H1 (cell line): ENCODE measurements at regions not wholly inside any gene's neighbourhood (a gene's known extent, or its start where the extent isn't known, plus 50 kb on each side); places are given as distances from the start of the nearest gene placed in this dataset.

Source experiments
- CTCF ChIA-PET: fragments of 300-600 bp; sonication (Branson Sonifier 250); formaldehyde crosslinking; loops from one replicate; lab custom pipeline; 2021; ENCODE audit not compliant: partially characterized antibody; lab: Charles Lee
- POLR2A ChIA-PET: fragments of 300-600 bp; sonication (Branson Sonifier 250); formaldehyde crosslinking; loops from one replicate; lab custom pipeline; 2021; ENCODE audit warnings: inconsistent platforms; ENCODE audit not compliant: partially characterized antibody; lab: Charles Lee
- DNase-seq, 2 experiments: peaks; one replicate each; pipeline versions ENCODE4 v3.0.0 to v3.0.0-alpha.2; 2010 to 2022; ENCODE audit warnings: low spot score in 2 of 2, low read depth in 1 of 2, mixed read lengths in 1 of 2
- FAIRE-seq: peaks from 2 replicates; lab custom pipeline; 2011; peaks lifted over from hg19 to GRCh38; lab: Jason Lieb, UNC
- H2AFZ ChIP-seq: 2 replicates; pipeline ENCODE4 v1.8.1; 2012; ENCODE audit warnings: low read length, inconsistent platforms
- H2AK5ac ChIP-seq: 2 replicates; pipeline ENCODE4 v1.6.1; 2013; ENCODE audit warnings: low read depth, low read length
- H2BK120ac ChIP-seq: replicated peaks from 2 replicates; pipeline ENCODE3; 2013; ENCODE audit warnings: low read depth, low read length, inconsistent platforms
- H2BK12ac ChIP-seq: 2 replicates; pipeline ENCODE4 v1.6.1; 2013; ENCODE audit warnings: low read depth, low read length
- H2BK15ac ChIP-seq: 2 replicates; pipeline ENCODE4 v1.6.1; 2013; ENCODE audit warnings: low read length
- H2BK20ac ChIP-seq: 2 replicates; pipeline ENCODE4 v1.6.1; 2013; ENCODE audit warnings: low read length
- H2BK5ac ChIP-seq: 2 replicates; pipeline ENCODE4 v1.6.1; 2013; ENCODE audit warnings: low read depth, low read length
- H3K14ac ChIP-seq: 2 replicates; pipeline ENCODE4 v1.6.1; 2013; ENCODE audit warnings: inconsistent platforms; ENCODE audit not compliant: insufficient read length
- H3K18ac ChIP-seq: 2 replicates; pipeline ENCODE4 v1.6.1; 2013; ENCODE audit warnings: low read length; ENCODE audit errors: extremely low read depth
- H3K23ac ChIP-seq: 2 replicates; pipeline ENCODE4 v1.6.1; 2013; ENCODE audit warnings: inconsistent platforms; ENCODE audit not compliant: insufficient read length
- H3K23me2 ChIP-seq: 2 replicates; pipeline ENCODE4 v1.6.1; 2013; ENCODE audit warnings: low read depth, low read length
- H3K27ac ChIP-seq: 2 replicates; pipeline ENCODE4 v1.6.1; 2011; ENCODE audit warnings: low read depth, low read length, inconsistent platforms
- H3K27me3 ChIP-seq, 4 experiments: replicated peaks in 1 of 4; 1 replicate in 1 of 4; 2 replicates in 3 of 4; pipeline versions ENCODE4 v1.6.1 to v1.8.1; 2011 to 2013; ENCODE audit warnings: low read length in 3 of 4, mild to moderate bottlenecking in 3 of 4, inconsistent platforms in 2 of 4, mixed read lengths in 2 of 4, moderate library complexity in 1 of 4; ENCODE audit not compliant: control insufficient read depth in 3 of 4, insufficient read depth in 3 of 4; ENCODE audit errors: extremely low read depth in 1 of 4
- H3K36me3 ChIP-seq, 4 experiments: 2 replicates each; pipeline versions ENCODE4 v1.6.1 to v1.8.1; 2011 to 2013; ENCODE audit warnings: mild to moderate bottlenecking in 4 of 4, low read length in 3 of 4, moderate library complexity in 2 of 4, control low read depth in 1 of 4, inconsistent platforms in 1 of 4; ENCODE audit not compliant: insufficient read depth in 4 of 4, control insufficient read depth in 2 of 4
- H3K4ac ChIP-seq: replicated peaks from 2 replicates; pipeline ENCODE3; 2013; ENCODE audit warnings: low read length, low read depth, mixed read lengths, inconsistent platforms; ENCODE audit not compliant: insufficient read length
- H3K4me1 ChIP-seq, 4 experiments: replicated peaks in 1 of 4; 1 replicate in 1 of 4; 2 replicates in 3 of 4; pipeline versions ENCODE4 v1.6.1 to v1.8.1; 2011 to 2013; ENCODE audit warnings: low read length in 3 of 4, inconsistent platforms in 2 of 4, mixed read lengths in 1 of 4; ENCODE audit not compliant: insufficient read depth in 4 of 4, control insufficient read depth in 3 of 4
- H3K4me2 ChIP-seq, 2 experiments: 2 replicates each; pipeline versions ENCODE4 v1.6.1 to v1.8.1; 2011 to 2013; ENCODE audit warnings: low read depth in 2 of 2, low read length in 2 of 2, control low read depth in 1 of 2, inconsistent platforms in 1 of 2, mild to moderate bottlenecking in 1 of 2; ENCODE audit not compliant: insufficient read depth in 1 of 2
- H3K4me3 ChIP-seq, 4 experiments: fragments of 200-600, 300-600 bp in 1 of 4; sonication (generic), shearing (Covaris generic), sonication (Bioruptor Twin) in 1 of 4; 2 replicates each; pipeline versions ENCODE4 v1.5.1 to v1.8.1; 2011 to 2016; ENCODE audit warnings: low read length in 4 of 4, low read depth in 3 of 4, control low read depth in 2 of 4, inconsistent platforms in 2 of 4, mild to moderate bottlenecking in 2 of 4, mixed read lengths in 1 of 4, moderate library complexity in 1 of 4; ENCODE audit not compliant: insufficient read depth in 2 of 4; ENCODE audit errors: extremely low read depth in 1 of 4
- H3K56ac ChIP-seq: replicated peaks from 2 replicates; pipeline ENCODE3; 2013; ENCODE audit warnings: low read depth, mild to moderate bottlenecking, mixed read lengths, low read length, inconsistent platforms; ENCODE audit not compliant: insufficient read length
- H3K79me1 ChIP-seq: 2 replicates; pipeline ENCODE4 v1.6.1; 2013; ENCODE audit warnings: low read depth, low read length, control low read depth
- H3K79me2 ChIP-seq, 2 experiments: 2 replicates each; pipeline versions ENCODE4 v1.6.1 to v1.8.1; 2012 to 2013; ENCODE audit warnings: low read length in 2 of 2, mild to moderate bottlenecking in 2 of 2, inconsistent platforms in 1 of 2; ENCODE audit not compliant: insufficient read depth in 2 of 2, control insufficient read depth in 1 of 2
- H3K9ac ChIP-seq, 4 experiments: replicated peaks in 1 of 4; 1 replicate in 1 of 4; 2 replicates in 3 of 4; pipeline versions ENCODE4 v1.6.1 to v1.8.1; 2011 to 2013; ENCODE audit warnings: low read depth in 3 of 4, low read length in 3 of 4, control low read depth in 2 of 4, mild to moderate bottlenecking in 2 of 4, moderate library complexity in 2 of 4, inconsistent platforms in 1 of 4; ENCODE audit errors: extremely low read depth in 1 of 4
- H3K9me3 ChIP-seq, 2 experiments: 2 replicates each; pipeline versions ENCODE4 v1.6.1 to v1.8.1; 2012 to 2013; ENCODE audit warnings: mild to moderate bottlenecking in 2 of 2, moderate library complexity in 2 of 2, control low read depth in 1 of 2, inconsistent platforms in 1 of 2, low read depth in 1 of 2, low read length in 1 of 2, mixed read lengths in 1 of 2; ENCODE audit not compliant: insufficient read depth in 2 of 2
- H4K20me1 ChIP-seq, 2 experiments: replicated peaks in 1 of 2; 2 replicates each; pipeline versions ENCODE3 to v1.8.1; 2011 to 2013; ENCODE audit warnings: inconsistent platforms in 2 of 2, low read length in 2 of 2, mild to moderate bottlenecking in 1 of 2; ENCODE audit not compliant: insufficient read depth in 2 of 2, control insufficient read depth in 1 of 2
- H4K5ac ChIP-seq: 2 replicates; pipeline ENCODE4 v1.6.1; 2013; ENCODE audit warnings: low read length, low read depth, mixed read lengths, inconsistent platforms; ENCODE audit not compliant: insufficient read length
- H4K8ac ChIP-seq: 2 replicates; pipeline ENCODE4 v1.8.0; 2013; ENCODE audit warnings: mild to moderate bottlenecking, moderate library complexity, low read length, inconsistent platforms; ENCODE audit not compliant: insufficient read depth; ENCODE audit errors: extremely low read depth
- H4K91ac ChIP-seq: replicated peaks from 2 replicates; pipeline ENCODE3; 2013; ENCODE audit warnings: low read length, mixed read lengths, inconsistent platforms; ENCODE audit not compliant: insufficient read length
- CBX8 ChIP-seq: fragments of 300-800, 300-1000 bp; sonication (generic); IDR thresholded peaks from 2 replicates; pipeline ENCODE4 v1.7.1; 2016; ENCODE audit warnings: low read depth, low read length, borderline replicate concordance
- CEBPB ChIP-seq: IDR thresholded peaks from 2 replicates; pipeline ENCODE4 v1.6.1; 2012; ENCODE audit warnings: low read depth, low read length
- CHD2 ChIP-seq: IDR thresholded peaks from 2 replicates; pipeline ENCODE4 v1.6.1; 2012; ENCODE audit warnings: low read length, improper control_type of control experiment
- CREB1 ChIP-seq: IDR thresholded peaks from 2 replicates; pipeline ENCODE4 v1.6.1; 2012; ENCODE audit warnings: inconsistent platforms
- CTBP2 ChIP-seq: IDR thresholded peaks from 2 replicates; pipeline ENCODE4 v1.7.0; 2011; ENCODE audit warnings: borderline replicate concordance, mild to moderate bottlenecking, moderate library complexity, mixed read lengths, low read length; ENCODE audit not compliant: insufficient read depth, insufficient read length
- HDAC6 ChIP-seq: IDR thresholded peaks from one replicate; pipeline ENCODE4 v1.7.1; 2012; ENCODE audit warnings: low read depth, mild to moderate bottlenecking, inconsistent platforms, low read length, moderate library complexity
- KDM4A ChIP-seq: IDR thresholded peaks from one replicate; pipeline ENCODE4 v1.7.1; 2012; ENCODE audit warnings: low read depth, mild to moderate bottlenecking, moderate library complexity, low read length, inconsistent platforms; ENCODE audit not compliant: severe bottlenecking
- RBBP5 ChIP-seq: IDR thresholded peaks from 2 replicates; pipeline ENCODE4 v1.7.1; 2012; ENCODE audit warnings: low read depth, mild to moderate bottlenecking, inconsistent platforms, low read length, moderate library complexity, borderline replicate concordance
- RXRA ChIP-seq: IDR thresholded peaks from 2 replicates; pipeline ENCODE4 v1.6.1; 2011; ENCODE audit warnings: low read depth, mild to moderate bottlenecking, low read length, moderate library complexity; ENCODE audit not compliant: insufficient read depth
- SIX5 ChIP-seq: IDR thresholded peaks from 2 replicates; pipeline ENCODE4 v1.6.1; 2011; ENCODE audit warnings: mild to moderate bottlenecking, low read depth, low read length
- SP1 ChIP-seq: IDR thresholded peaks from 2 replicates; pipeline ENCODE4 v1.6.1; 2011; ENCODE audit warnings: low read depth, low read length
- TCF12 ChIP-seq: IDR thresholded peaks from 2 replicates; pipeline ENCODE4 v1.6.1; 2011; ENCODE audit warnings: low read depth, mild to moderate bottlenecking, low read length
- WGBS, 2 experiments: shearing (Covaris generic) in 1 of 2; methylation state at CpG; one replicate each; pipeline versions ENCODE4 v1.1.6 to v1.1.7; 2013 to 2015; ENCODE audit warnings: low lambda C conversion rate in 2 of 2, mixed read lengths in 2 of 2, inconsistent platforms in 1 of 2, low coverage in 1 of 2, missing lambda C conversion rate in 1 of 2; ENCODE audit not compliant: insufficient replicate concordance in 2 of 2, insufficient coverage in 1 of 2, insufficient read length in 1 of 2; ENCODE audit errors: extremely low coverage in 1 of 2, missing lambda C conversion rate in 1 of 2; 5-methylcytosine and 5-hydroxymethylcytosine counted together
- TF ChIP-seq, protein P1 (sequence below), 3 experiments: IDR thresholded peaks; 1 replicate in 2 of 3; 2 replicates in 1 of 3; pipeline versions ENCODE4 v1.5.1 to v1.6.1; 2011; ENCODE audit warnings: low read length in 3 of 3, mild to moderate bottlenecking in 3 of 3, inconsistent platforms in 2 of 3, low read depth in 1 of 3, moderate library complexity in 1 of 3; ENCODE audit not compliant: insufficient read depth in 1 of 3; ENCODE audit errors: control extremely low read depth in 1 of 3

DNA sequence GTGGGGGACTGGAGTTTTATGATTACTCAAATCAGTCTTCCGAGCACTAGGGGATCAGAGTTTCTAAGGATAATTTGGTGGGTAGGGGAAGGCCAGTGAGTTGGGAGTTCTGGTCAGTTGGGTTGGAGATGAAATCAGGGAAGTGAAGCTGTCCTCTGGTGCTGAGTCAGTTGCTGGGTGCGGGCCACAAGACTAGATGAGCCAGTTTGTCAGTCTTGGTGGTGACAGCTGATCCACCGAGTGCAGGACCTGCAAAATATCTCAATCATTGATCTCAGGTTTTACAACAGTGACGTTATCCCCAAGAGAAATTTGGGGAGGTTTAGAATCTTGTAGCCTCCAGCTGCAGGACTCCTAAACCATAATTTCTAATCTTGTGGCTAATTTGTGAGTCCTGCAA is 249.4 kb downstream of the FAM43A start:
- CTCF ChIA-PET = interaction anchor here (1.4 to 2.6 kb wide), 3 partner anchors 9 to 253 kb away, joined by 6 to 12 read pairs (median 8); no protein-coding TSS in a partner anchor
- Histone ChIP-seq H2BK120ac (no peak overlapping the region), H4K91ac (no peak overlapping the region), H3K23me2 (no peaks in the 10 kb centered on the region), H3K23ac (no peak overlapping the region), H4K8ac (no peak overlapping the region), H3K4ac (no peak overlapping the region), H3K79me2 (no peaks in the 10 kb centered on the region), H3K4me1 (no peaks in the 10 kb centered on the region), H4K20me1 (no peaks in the 10 kb centered on the region), H2BK15ac (no peak overlapping the region), H3K4me2 (no peak overlapping the region), H4K5ac (no peak overlapping the region), H3K79me1 (no peaks in the 10 kb centered on the region; the same call in 1 of the 2 replicates), H3K27me3 (no peaks in the 10 kb centered on the region), H3K27ac (no peak overlapping the region), H3K14ac (no peak overlapping the region), H3K56ac (no peak overlapping the region), H2BK20ac (no peak overlapping the region), H2BK12ac (no peak overlapping the region), H3K18ac (no peak overlapping the region), H3K9me3 (peaks cover 14 to 24% of the 10 kb centered on the region in 2 experiments; a peak in 3 of 4 replicates), H2AK5ac (no peak overlapping the region), H3K4me3 (no peak overlapping the region), H2AFZ (no peak overlapping the region), H2BK5ac (no peak overlapping the region), H3K36me3 (no peaks in the 10 kb centered on the region; a peak in 1 of 8 replicates), H3K9ac (no peak overlapping the region)
- FAIRE-seq = no peak
- 92% methylated on average over 4 of the region's 4 CpGs; no CpG with 5 or more reads in 1 of the 2 experiments for WGBS, 2 experiments
- DNase-seq = peak in 1 of 2 experiments; percentile 19
- POLR2A ChIA-PET = no interaction called here
- no peak for TF ChIP-seq CEBPB
- TF ChIP-seq, protein P1, sequence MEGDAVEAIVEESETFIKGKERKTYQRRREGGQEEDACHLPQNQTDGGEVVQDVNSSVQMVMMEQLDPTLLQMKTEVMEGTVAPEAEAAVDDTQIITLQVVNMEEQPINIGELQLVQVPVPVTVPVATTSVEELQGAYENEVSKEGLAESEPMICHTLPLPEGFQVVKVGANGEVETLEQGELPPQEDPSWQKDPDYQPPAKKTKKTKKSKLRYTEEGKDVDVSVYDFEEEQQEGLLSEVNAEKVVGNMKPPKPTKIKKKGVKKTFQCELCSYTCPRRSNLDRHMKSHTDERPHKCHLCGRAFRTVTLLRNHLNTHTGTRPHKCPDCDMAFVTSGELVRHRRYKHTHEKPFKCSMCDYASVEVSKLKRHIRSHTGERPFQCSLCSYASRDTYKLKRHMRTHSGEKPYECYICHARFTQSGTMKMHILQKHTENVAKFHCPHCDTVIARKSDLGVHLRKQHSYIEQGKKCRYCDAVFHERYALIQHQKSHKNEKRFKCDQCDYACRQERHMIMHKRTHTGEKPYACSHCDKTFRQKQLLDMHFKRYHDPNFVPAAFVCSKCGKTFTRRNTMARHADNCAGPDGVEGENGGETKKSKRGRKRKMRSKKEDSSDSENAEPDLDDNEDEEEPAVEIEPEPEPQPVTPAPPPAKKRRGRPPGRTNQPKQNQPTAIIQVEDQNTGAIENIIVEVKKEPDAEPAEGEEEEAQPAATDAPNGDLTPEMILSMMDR (IDR thresholded peaks at IDR 0.05; ENCODE audit: control extremely low read depth in 1 of 3, insufficient read depth in 1 of 3, low read depth in 1 of 3, low read length in 3 of 3) = no peak
- TF ChIP-seq RXRA = no peak
- TF ChIP-seq TCF12 = no peak
- TF ChIP-seq RBBP5 = no peak
- TF ChIP-seq CTBP2 = no peak
- TF ChIP-seq SIX5 = no peak
- TF ChIP-seq KDM4A = no peak
- no peak for TF ChIP-seq SP1
- no peak for TF ChIP-seq CHD2
- TF ChIP-seq CREB1 = no peak
- TF ChIP-seq CBX8 = no peak
- TF ChIP-seq HDAC6 = no peak
